ENCODE measurements at regions not wholly inside any gene's neighbourhood (a gene's known extent, or its start where the extent isn't known, plus 50 kb on each side); places are given as distances from the start of the nearest gene placed in this dataset.

- no peak overlapping the region for H3K27ac ChIP-seq (ENCODE audit: low read depth, low read length)
- intact Hi-C loops (cut with micrococcal nuclease) = no loop called here
Observed at GRCh38 chr11:37881741-37882140, 1283.7 kb upstream of the RAG2 start.

More at GRCh38 chr11:37881741-37882140, 1283.7 kb upstream of the RAG2 start:
- POLR2A ChIA-PET = no interaction called here
- ATAC-seq (no peak), DNase-seq (ENCODE audit: low read depth, low spot score) (no peak)
- no peaks in the 10 kb centered on the region for H3K27me3 ChIP-seq (ENCODE audit: insufficient read depth, low read length)
- no peak overlapping the region for H2AFZ ChIP-seq (ENCODE audit: low read depth, low read length, poor library complexity, severe bottlenecking)
- no peaks in the 10 kb centered on the region for H4K20me1 ChIP-seq (ENCODE audit: insufficient read depth)
- H3K36me3 ChIP-seq (ENCODE audit: control insufficient read depth in 1 of 2, insufficient read depth in 2 of 2, low read length in 2 of 2) = no peaks in the 10 kb centered on the region
- TF ChIP-seq YY1 (IDR thresholded peaks at IDR 0.05; ENCODE audit: extremely low read depth, insufficient replicate concordance, low read depth, low read length) = no peak
- no peak for TF ChIP-seq EZH2 (IDR thresholded peaks at IDR 0.05)
- no peak for TF ChIP-seq EZH2phosphoT487 (IDR thresholded peaks at IDR 0.05; ENCODE audit: borderline replicate concordance)
- TF ChIP-seq REST (IDR thresholded peaks at IDR 0.05; ENCODE audit: low read depth) = no peak
- no peak for TF ChIP-seq JUND (IDR thresholded peaks at IDR 0.05)
- TF ChIP-seq SIN3A (IDR thresholded peaks at IDR 0.05; ENCODE audit: low read depth) = no peak
- no peak for TF ChIP-seq EGR1 (IDR thresholded peaks at IDR 0.05; ENCODE audit: low read depth)
- TF ChIP-seq POLR2A (IDR thresholded peaks at IDR 0.05; ENCODE audit: borderline replicate concordance, extremely low read depth, insufficient read depth, insufficient read length) = no peak
- no peak for TF ChIP-seq FOSL1 (IDR thresholded peaks at IDR 0.05; ENCODE audit: low read depth)
- no peak for TF ChIP-seq RAD21 (IDR thresholded peaks at IDR 0.05; ENCODE audit: low read depth)
- no peak for TF ChIP-seq ZNF274 (IDR thresholded peaks at IDR 0.05; ENCODE audit: low read depth, low read length)
- TF ChIP-seq SRF (IDR thresholded peaks at IDR 0.05; ENCODE audit: low read depth) = no peak
- TF ChIP-seq ATF3 (IDR thresholded peaks at IDR 0.05) = no peak
- no peak for TF ChIP-seq TCF7L2 (IDR thresholded peaks at IDR 0.05; ENCODE audit: borderline replicate concordance, extremely low read depth, insufficient read depth, insufficient read length)
- no peak for TF ChIP-seq CEBPB (IDR thresholded peaks at IDR 0.05; ENCODE audit: low read depth)
- no peak for TF ChIP-seq ZFX (IDR thresholded peaks at IDR 0.05)
- TF ChIP-seq MAX (IDR thresholded peaks at IDR 0.05) = no peak
- TF ChIP-seq CBX3 (IDR thresholded peaks at IDR 0.05; ENCODE audit: low read depth) = no peak
- no peak for TF ChIP-seq ZBTB33 (IDR thresholded peaks at IDR 0.05; ENCODE audit: extremely low read depth, insufficient replicate concordance, low read length)
- RAD21 ChIA-PET (ENCODE audit: low non-redundant PET in 1 of 2, low total read pairs in 2 of 2, uncharacterized antibody in 2 of 2, unreplicated experiment in 2 of 2) = no interaction called here
- H3K4me2 ChIP-seq (ENCODE audit: low read length) = no peak overlapping the region
- no peaks in the 10 kb centered on the region for H3K79me2 ChIP-seq (ENCODE audit: insufficient read depth, low read length)
- H3K9ac ChIP-seq (ENCODE audit: low read length) = no peak overlapping the region
- BruUV-seq (replicated peaks) = no TSS peak
- H3K9me3 ChIP-seq (ENCODE audit: control insufficient read depth in 1 of 2, insufficient read depth in 1 of 2, low read depth in 1 of 2, low read length in 2 of 2) = peaks cover 0 to 15% of the 10 kb centered on the region in 2 experiments; a peak in 1 of 4 replicates
- H3K4me1 ChIP-seq (ENCODE audit: control insufficient read depth in 1 of 2, insufficient read depth in 2 of 2, low read length in 2 of 2) = no peaks in the 10 kb centered on the region
- no peaks in the 10 kb centered on the region for H3K9me2 ChIP-seq (ENCODE audit: insufficient read depth)
- CTCF ChIA-PET = no interaction called here
- H3K4me3 ChIP-seq (replicated peaks in 1 of 2; ENCODE audit: low read depth in 1 of 2, low read length in 2 of 2) = no peak overlapping the region
